HepG2 (cell line): ENCODE measurements at regions not wholly inside any gene's neighbourhood (a gene's known extent, or its start where the extent isn't known, plus 50 kb on each side); places are given as distances from the start of the nearest gene placed in this dataset.

ENCODE experiments used
- ATAC-seq: fragments of 200-7000 bp; cut with Tn5 transposase; 3 replicates; pipeline ENCODE4 v1.9.1; 2020; ENCODE audit warnings: mild to moderate bottlenecking, moderate library complexity
- BruUV-seq: library from RNA; stranded (reverse); fragments of 400-500 nt; replicated peaks from 2 replicates; lab custom pipeline; 2021; lab: Mats Ljungman, UMichigan
- CTCF ChIA-PET: fragments of 300-600 bp; formaldehyde crosslinking; extraction: SDS; loops from one replicate; lab custom pipeline; 2021; ENCODE audit warnings: low total read pairs, inconsistent platforms, low intra/inter-chr PET ratio; lab: Yijun Ruan, JAX
- POLR2A ChIA-PET: fragments of 350-600 bp; sonication (Branson Sonifier 250); formaldehyde crosslinking; loops from one replicate; lab custom pipeline; 2020; ENCODE audit warnings: antibody characterized with exemption, inconsistent platforms; lab: Yijun Ruan, JAX
- DNase-seq: peaks from one replicate; pipeline ENCODE4 v3.0.0-alpha.2; 2015; ENCODE audit warnings: low spot score
- FAIRE-seq: peaks from 3 replicates; lab custom pipeline; 2011; peaks lifted over from hg19 to GRCh38; lab: Jason Lieb, UNC
- H2AFZ ChIP-seq: one replicate; pipeline ENCODE4 v1.6.1; 2011; ENCODE audit warnings: low read length, inconsistent platforms
- H3K27ac ChIP-seq: fragments of 300-600 bp; 3 replicates; pipeline ENCODE4 v1.8.0; 2011; ENCODE audit warnings: mixed run types, mild to moderate bottlenecking, mixed read lengths, low read length, inconsistent platforms; ENCODE audit not compliant: insufficient read depth; ENCODE audit errors: extremely low read length
- H3K27me3 ChIP-seq, 2 experiments: fragments of 200-600 bp in 1 of 2; 2 replicates in 1 of 2; 3 replicates in 1 of 2; pipeline versions ENCODE4 v1.6.0 to v1.8.0; 2011; ENCODE audit warnings: low read length in 2 of 2, mild to moderate bottlenecking in 2 of 2, moderate library complexity in 2 of 2, inconsistent platforms in 1 of 2; ENCODE audit not compliant: insufficient read depth in 2 of 2, control insufficient read depth in 1 of 2
- H3K36me3 ChIP-seq, 2 experiments: fragments of 200-600 bp in 1 of 2; replicated peaks in 1 of 2; 2 replicates in 1 of 2; 3 replicates in 1 of 2; pipeline versions ENCODE4 v1.5.1 to v1.8.0; 2011; ENCODE audit warnings: low read length in 2 of 2, inconsistent platforms in 1 of 2; ENCODE audit not compliant: insufficient read depth in 2 of 2, control insufficient read depth in 1 of 2
- H3K4me1 ChIP-seq: 2 replicates; pipeline ENCODE4 v1.5.1; 2012; ENCODE audit warnings: low read length, inconsistent platforms; ENCODE audit not compliant: insufficient read depth
- H3K4me2 ChIP-seq: 2 replicates; pipeline ENCODE4 v1.6.0; 2011; ENCODE audit warnings: low read depth, low read length, inconsistent platforms
- H3K4me3 ChIP-seq, 3 experiments: fragments of 200-600 bp in 1 of 3; sonication (generic), shearing (Covaris generic) in 1 of 3; replicated peaks in 1 of 3; 2 replicates each; pipeline ENCODE4 v1.5.1; 2011 to 2016; ENCODE audit warnings: low read length in 3 of 3, inconsistent platforms in 2 of 3, low read depth in 2 of 3, mild to moderate bottlenecking in 2 of 3, control low read depth in 1 of 3, mixed read lengths in 1 of 3; ENCODE audit not compliant: insufficient read depth in 1 of 3
- H3K79me2 ChIP-seq: one replicate; pipeline ENCODE4 v1.6.1; 2011; ENCODE audit warnings: low read length, inconsistent platforms; ENCODE audit not compliant: insufficient read depth
- H3K9ac ChIP-seq: 2 replicates; pipeline ENCODE4 v1.6.0; 2011; ENCODE audit warnings: mild to moderate bottlenecking, low read depth, low read length, inconsistent platforms; ENCODE audit not compliant: insufficient read depth
- H3K9me3 ChIP-seq: 2 replicates; pipeline ENCODE4 v1.5.1; 2012; ENCODE audit warnings: mild to moderate bottlenecking, low read length
- H4K20me1 ChIP-seq: 2 replicates; pipeline ENCODE4 v1.6.0; 2011; ENCODE audit warnings: inconsistent platforms, mild to moderate bottlenecking, low read length, moderate library complexity; ENCODE audit not compliant: insufficient read depth
- ADNP ChIP-seq: sonication (generic); formaldehyde crosslinking; IDR thresholded peaks from 2 replicates; pipeline ENCODE4 v1.4.0; 2020; ENCODE audit warnings: missing genetic modification reagents
- MXD3 ChIP-seq: IDR thresholded peaks from 2 replicates; pipeline ENCODE4 v1.6.1; 2016; ENCODE audit warnings: mild to moderate bottlenecking, missing biosample characterization, missing genetic modification reagents
- SIX4 ChIP-seq: sonication (generic); formaldehyde crosslinking; IDR thresholded peaks from 2 replicates; pipeline ENCODE4 v1.4.0; 2020; ENCODE audit warnings: missing genetic modification reagents
- SMAD9 ChIP-seq: sonication (generic); formaldehyde crosslinking; IDR thresholded peaks from 2 replicates; pipeline ENCODE4 v1.5.1; 2020; ENCODE audit warnings: mild to moderate bottlenecking, missing genetic modification reagents
- THAP11 ChIP-seq: IDR thresholded peaks from 2 replicates; pipeline ENCODE4 v1.6.1; 2016; ENCODE audit warnings: missing biosample characterization, missing genetic modification reagents
- TRIM24 ChIP-seq: sonication (generic); formaldehyde crosslinking; IDR thresholded peaks from 2 replicates; pipeline ENCODE4 v1.8.0; 2022; ENCODE audit warnings: mild to moderate bottlenecking, missing genetic modification reagents
- UBTF ChIP-seq: sonication (generic); formaldehyde crosslinking; IDR thresholded peaks from 2 replicates; pipeline ENCODE4 v1.4.0; 2020; ENCODE audit warnings: mild to moderate bottlenecking, missing genetic modification reagents
- YY1 ChIP-seq: IDR thresholded peaks from 2 replicates; pipeline ENCODE4 v1.6.1; 2011; ENCODE audit warnings: low read length, low read depth, moderate library complexity, mild to moderate bottlenecking; ENCODE audit not compliant: insufficient read depth, insufficient replicate concordance
- ZNF652 ChIP-seq: IDR thresholded peaks from 2 replicates; pipeline ENCODE4 v1.6.1; 2016; ENCODE audit warnings: low read depth, borderline replicate concordance
- ZSCAN20 ChIP-seq: sonication (generic); formaldehyde crosslinking; IDR thresholded peaks from 2 replicates; pipeline ENCODE4 v1.4.0; 2020; ENCODE audit warnings: missing genetic modification reagents, mild to moderate bottlenecking, borderline replicate concordance
- WGBS: methylation state at CpG from one replicate; pipeline ENCODE4 v1.1.6; 2017; ENCODE audit warnings: low lambda C conversion rate; 5-methylcytosine and 5-hydroxymethylcytosine counted together
- in situ Hi-C: cut with HindIII; loops from 2 replicates; pipeline ENCODE4 v1.10.0; 2017; ENCODE audit warnings: low pct_unique_long_range_greater_than_20kb; ENCODE audit not compliant: extremely low pct_ligation_motif_present
- intact Hi-C: fragments of 100-400 bp; cut with micrococcal nuclease; formaldehyde crosslinking; loops from one replicate; pipeline ENCODE4 v1.10.0; 2022; ENCODE audit not compliant: unreplicated experiment

GRCh38 chr7:52129278-52129677 is 812.7 kb upstream of the COBL start:
- H3K9me3 ChIP-seq: no peaks in the 10 kb centered on the region; the same call in 1 of the 2 replicates
- TF ChIP-seq ZSCAN20 (CRISPR knock-in tag): no peak
- no peak for TF ChIP-seq ZNF652 (CRISPR knock-in tag)
- TF ChIP-seq MXD3 (CRISPR knock-in tag): no peak
- no peak for TF ChIP-seq ADNP (CRISPR knock-in tag)
- TF ChIP-seq TRIM24 (CRISPR knock-in tag): no peak
- TF ChIP-seq SMAD9 (CRISPR knock-in tag): no peak
- no peak for TF ChIP-seq UBTF
- no peak for TF ChIP-seq YY1
- TF ChIP-seq THAP11 (CRISPR knock-in tag): no peak
- no peak for TF ChIP-seq SIX4
- 23% methylated on average over 3 of the region's 3 CpGs for WGBS
- no peaks in the 10 kb centered on the region for H3K36me3 ChIP-seq
- ChIA-PET CTCF (no interaction called here), POLR2A (no interaction called here)
- H3K4me3 ChIP-seq: no peak overlapping the region
- in situ Hi-C loops: no loop called here
- no peaks in the 10 kb centered on the region for H3K4me1 ChIP-seq
- H2AFZ ChIP-seq: no peak overlapping the region
- intact Hi-C loops: no loop called here
- H3K27me3 ChIP-seq: no peaks in the 10 kb centered on the region
- FAIRE-seq (no peak), ATAC-seq (no peak), DNase-seq (no peak)
- no peak overlapping the region for H3K9ac ChIP-seq
- no TSS peak for BruUV-seq
- no peaks in the 10 kb centered on the region for H4K20me1 ChIP-seq
- H3K79me2 ChIP-seq: no peaks in the 10 kb centered on the region
- H3K4me2 ChIP-seq: no peak overlapping the region
- no peak overlapping the region for H3K27ac ChIP-seq
